CD14-positive monocyte (primary cell): ENCODE measurements at regions not wholly inside any gene's neighbourhood (a gene's known extent, or its start where the extent isn't known, plus 50 kb on each side); places are given as distances from the start of the nearest gene placed in this dataset.
A peak's percentile ranks its signal among the peaks of the same experiment; 100 is the strongest.

Experiments
- DNase-seq, 3 donors: peaks; one replicate each; pipeline ENCODE4 v3.0.0-alpha.2; 2011 to 2022
- H2AFZ ChIP-seq: 2 replicates; pipeline ENCODE4 v1.6.0; 2012; ENCODE audit warnings: mild to moderate bottlenecking, low read depth, low read length, inconsistent platforms; ENCODE audit not compliant: insufficient read depth, poor library complexity, severe bottlenecking
- H3K27ac ChIP-seq, 2 donors: 1 replicate in 1 of 2; 2 replicates in 1 of 2; pipeline ENCODE4 v1.5.1; 2012 to 2013; ENCODE audit warnings: low read length in 2 of 2, control low read depth in 1 of 2, inconsistent platforms in 1 of 2, low read depth in 1 of 2, mild to moderate bottlenecking in 1 of 2
- H3K27me3 ChIP-seq, 2 donors: one replicate each; pipeline versions ENCODE4 v1.6.0 to v1.6.1; 2011 to 2013; ENCODE audit warnings: low read length in 2 of 2; ENCODE audit not compliant: control insufficient read depth in 2 of 2, insufficient read depth in 2 of 2
- H3K36me3 ChIP-seq, 2 donors: replicated peaks in 1 of 2; 1 replicate in 1 of 2; 2 replicates in 1 of 2; pipeline versions ENCODE4 v1.5.1 to v1.6.1; 2012 to 2013; ENCODE audit warnings: low read length in 2 of 2, control low read depth in 1 of 2, inconsistent platforms in 1 of 2, mild to moderate bottlenecking in 1 of 2; ENCODE audit not compliant: insufficient read depth in 2 of 2, control insufficient read depth in 1 of 2
- H3K4me1 ChIP-seq, 2 donors: 1 replicate in 1 of 2; 2 replicates in 1 of 2; pipeline versions ENCODE4 v1.5.1 to v1.6.1; 2012 to 2013; ENCODE audit warnings: low read length in 2 of 2, control low read depth in 1 of 2, inconsistent platforms in 1 of 2, mild to moderate bottlenecking in 1 of 2, moderate library complexity in 1 of 2; ENCODE audit not compliant: insufficient read depth in 2 of 2, control insufficient read depth in 1 of 2
- H3K4me2 ChIP-seq: replicated peaks from 2 replicates; pipeline ENCODE3; 2012; ENCODE audit warnings: low read length, moderate library complexity, mild to moderate bottlenecking; ENCODE audit not compliant: poor library complexity, severe bottlenecking; ENCODE audit errors: extremely low read depth
- H3K4me3 ChIP-seq, 3 experiments: fragments of 200-600 bp in 1 of 3; sonication (generic) in 1 of 3; replicated peaks in 1 of 3; 1 replicate in 2 of 3; 2 replicates in 1 of 3; pipeline ENCODE4 v1.5.1; 2011 to 2013; ENCODE audit warnings: low read length in 3 of 3, mild to moderate bottlenecking in 3 of 3, control low read depth in 2 of 3, low read depth in 2 of 3, inconsistent platforms in 1 of 3, moderate library complexity in 1 of 3
- H3K79me2 ChIP-seq: 2 replicates; pipeline ENCODE4 v1.6.0; 2012; ENCODE audit warnings: mild to moderate bottlenecking, control low read depth, inconsistent platforms, low read length, moderate library complexity; ENCODE audit not compliant: insufficient read depth
- H3K9ac ChIP-seq: 2 replicates; pipeline ENCODE4 v1.6.0; 2017; ENCODE audit warnings: low read length, mild to moderate bottlenecking; ENCODE audit not compliant: insufficient read depth, poor library complexity, severe bottlenecking
- H3K9me3 ChIP-seq, 2 donors: replicated peaks in 1 of 2; 1 replicate in 1 of 2; 2 replicates in 1 of 2; pipeline versions ENCODE4 v1.5.1 to v1.6.1; 2012 to 2013; ENCODE audit warnings: low read length in 2 of 2, control low read depth in 1 of 2; ENCODE audit not compliant: control insufficient read depth in 1 of 2, insufficient read depth in 1 of 2
- H4K20me1 ChIP-seq: 2 replicates; pipeline ENCODE4 v1.6.0; 2012; ENCODE audit warnings: mild to moderate bottlenecking, low read length, control low read depth, moderate library complexity; ENCODE audit not compliant: insufficient read depth
- H3K27ac Mint-ChIP-seq, 7 donors: one replicate each; pipeline ENCODE4 v1.8.0; 2020; ENCODE audit warnings: mild to moderate bottlenecking in 7 of 7, mixed read lengths in 7 of 7, moderate library complexity in 6 of 7, inconsistent platforms in 2 of 7
- H3K27me3 Mint-ChIP-seq, 3 donors: one replicate each; pipeline ENCODE4 v1.8.0; 2021 to 2022; ENCODE audit warnings: low read depth in 3 of 3, mild to moderate bottlenecking in 3 of 3, mixed read lengths in 3 of 3, moderate library complexity in 3 of 3, inconsistent platforms in 1 of 3
- H3K36me3 Mint-ChIP-seq, 2 donors: one replicate each; pipeline ENCODE4 v1.8.0; 2020; ENCODE audit warnings: mixed read lengths in 2 of 2, inconsistent platforms in 1 of 2, mild to moderate bottlenecking in 1 of 2
- H3K4me1 Mint-ChIP-seq: one replicate; pipeline ENCODE4 v1.8.0; 2020; ENCODE audit warnings: mild to moderate bottlenecking, mixed read lengths
- H3K4me3 Mint-ChIP-seq, 2 donors: one replicate each; pipeline ENCODE4 v1.8.0; 2020; ENCODE audit warnings: mild to moderate bottlenecking in 2 of 2, mixed read lengths in 2 of 2, moderate library complexity in 1 of 2
- H3K9me3 Mint-ChIP-seq, 7 donors: one replicate each; pipeline ENCODE4 v1.8.0; 2020 to 2022; ENCODE audit warnings: mixed read lengths in 7 of 7, mild to moderate bottlenecking in 6 of 7, moderate library complexity in 6 of 7, inconsistent platforms in 2 of 7
- WGBS: methylation state at CpG from one replicate; pipeline ENCODE4 v1.1.5; 2013; ENCODE audit warnings: missing lambda C conversion rate; ENCODE audit not compliant: insufficient coverage; 5-methylcytosine and 5-hydroxymethylcytosine counted together
- intact Hi-C, 2 donors: fragments of 100-400 bp; cut with micrococcal nuclease; formaldehyde crosslinking; loops; one replicate each; pipeline versions ENCODE4 v1.15.0 to v1.15.1; 2023
- TF ChIP-seq, protein P1 (sequence below): fragments of 200-600 bp; IDR thresholded peaks from one replicate; pipeline ENCODE4 v1.8.0; 2022; ENCODE audit warnings: antibody characterized with exemption, mild to moderate bottlenecking

- TF ChIP-seq, protein P1, sequence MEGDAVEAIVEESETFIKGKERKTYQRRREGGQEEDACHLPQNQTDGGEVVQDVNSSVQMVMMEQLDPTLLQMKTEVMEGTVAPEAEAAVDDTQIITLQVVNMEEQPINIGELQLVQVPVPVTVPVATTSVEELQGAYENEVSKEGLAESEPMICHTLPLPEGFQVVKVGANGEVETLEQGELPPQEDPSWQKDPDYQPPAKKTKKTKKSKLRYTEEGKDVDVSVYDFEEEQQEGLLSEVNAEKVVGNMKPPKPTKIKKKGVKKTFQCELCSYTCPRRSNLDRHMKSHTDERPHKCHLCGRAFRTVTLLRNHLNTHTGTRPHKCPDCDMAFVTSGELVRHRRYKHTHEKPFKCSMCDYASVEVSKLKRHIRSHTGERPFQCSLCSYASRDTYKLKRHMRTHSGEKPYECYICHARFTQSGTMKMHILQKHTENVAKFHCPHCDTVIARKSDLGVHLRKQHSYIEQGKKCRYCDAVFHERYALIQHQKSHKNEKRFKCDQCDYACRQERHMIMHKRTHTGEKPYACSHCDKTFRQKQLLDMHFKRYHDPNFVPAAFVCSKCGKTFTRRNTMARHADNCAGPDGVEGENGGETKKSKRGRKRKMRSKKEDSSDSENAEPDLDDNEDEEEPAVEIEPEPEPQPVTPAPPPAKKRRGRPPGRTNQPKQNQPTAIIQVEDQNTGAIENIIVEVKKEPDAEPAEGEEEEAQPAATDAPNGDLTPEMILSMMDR = no peak
- no peaks in the 10 kb centered on the region for H3K36me3 ChIP-seq
- no peak overlapping the region for H2AFZ ChIP-seq
- H3K79me2 ChIP-seq = no peaks in the 10 kb centered on the region
- no peak overlapping the region for H3K4me3 ChIP-seq
- no peak overlapping the region for H3K4me2 ChIP-seq
- H4K20me1 ChIP-seq = no peaks in the 10 kb centered on the region
- intact Hi-C loops = no loop called here
- Mint-ChIP-seq H3K36me3 (no peaks in the 10 kb centered on the region), H3K4me3 (peak overlapping the region in 1 of 2 donors; percentile 11), H3K4me1 (peaks cover 6% of the 10 kb centered on the region), H3K27ac (no peak overlapping the region), H3K9me3 (no peaks in the 10 kb centered on the region), H3K27me3 (peaks cover 7 to 15% (median 13%) of the 10 kb centered on the region in 3 donors)
- H3K9ac ChIP-seq = no peak overlapping the region
- peaks cover 4 to 10% of the 10 kb centered on the region in 2 donors for H3K27me3 ChIP-seq
- no peaks in the 10 kb centered on the region for H3K9me3 ChIP-seq
- DNase-seq = no peak
- WGBS = 36% methylated on average over 2 of the region's 3 CpGs
- H3K27ac ChIP-seq = no peak overlapping the region
- H3K4me1 ChIP-seq = no peaks in the 10 kb centered on the region
These were observed 68.7 kb upstream of the SIMC1 start for GRCh38 chr5:176169393-176170063.

GRCh38 chr5:176170084-176170483 lies 68.1 kb upstream of the SIMC1 start:
- Mint-ChIP-seq H3K27ac (no peak overlapping the region), H3K4me3 (no peak overlapping the region), H3K9me3 (no peaks in the 10 kb centered on the region), H3K27me3 (peaks cover 7 to 17% (median 14%) of the 10 kb centered on the region in 3 donors), H3K4me1 (peaks cover 6% of the 10 kb centered on the region), H3K36me3 (no peaks in the 10 kb centered on the region)
- Histone ChIP-seq H3K36me3 (no peaks in the 10 kb centered on the region), H4K20me1 (no peaks in the 10 kb centered on the region), H3K27ac (no peak overlapping the region), H2AFZ (no peak overlapping the region), H3K27me3 (peaks cover 4 to 10% of the 10 kb centered on the region in 2 donors), H3K9me3 (no peaks in the 10 kb centered on the region), H3K4me1 (no peaks in the 10 kb centered on the region), H3K4me2 (no peak overlapping the region), H3K79me2 (no peaks in the 10 kb centered on the region), H3K9ac (no peak overlapping the region), H3K4me3 (no peak overlapping the region)
- TF ChIP-seq, protein P1 = no peak
- 45% methylated on average over 2 of the region's 2 CpGs for WGBS
- intact Hi-C loops = no loop called here
- no peak for DNase-seq
